ENCODE measurements at regions not wholly inside any gene's neighbourhood (a gene's known extent, or its start where the extent isn't known, plus 50 kb on each side); places are given as distances from the start of the nearest gene placed in this dataset.

DNA sequence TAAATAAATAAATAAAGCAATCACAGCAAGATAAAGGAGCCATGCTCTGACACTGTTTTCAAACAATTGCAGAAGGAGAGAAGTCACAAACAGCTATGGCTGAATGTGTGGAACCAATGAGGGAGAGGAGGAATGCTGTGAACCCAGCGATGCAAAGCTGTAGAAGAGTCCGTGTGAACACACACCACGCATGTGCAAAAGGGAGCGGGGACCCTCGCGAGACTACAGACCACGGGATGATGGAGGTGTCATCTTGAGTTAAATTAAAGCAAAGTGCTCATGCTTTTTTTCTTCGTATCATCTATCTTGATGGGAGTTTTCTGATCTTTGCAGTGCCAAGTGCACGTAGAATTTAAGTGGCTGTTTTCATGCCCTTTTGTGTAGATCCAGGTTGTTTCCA lies 123.8 kb upstream of the CDH5 start:
- TF ChIP-seq CTCF (IDR thresholded peaks at IDR 0.05) (no peak), POLR2A (IDR thresholded peaks at IDR 0.05) (no peak)

All from uterus (tissue), 2 donors.